ENCODE measurements at regions not wholly inside any gene's neighbourhood (a gene's known extent, or its start where the extent isn't known, plus 50 kb on each side); places are given as distances from the start of the nearest gene placed in this dataset.
"Not testable (repeated sequence)": the region's sequence is repeated elsewhere in the genome, so short reads cannot be mapped to it uniquely, and the experiment has no call there.

- H3K36me3 ChIP-seq; H3K9me3 ChIP-seq; H3K4me3 ChIP-seq; H3K27me3 ChIP-seq; DNase-seq (ENCODE audit: extremely low spot score in 2 of 2); intact Hi-C loops (cut with DNase I): not testable (repeated sequence)
- peak overlapping the region; percentile 74 for H3K27ac ChIP-seq
- peaks cover 31% of the 10 kb centered on the region for H3K4me1 ChIP-seq
- peak in 1 of 2 donors; percentile 30 for TF ChIP-seq POLR2AphosphoS5 (IDR thresholded peaks at IDR 0.05; ENCODE audit: insufficient read depth in 1 of 2, low read depth in 1 of 2)
These were observed 153.7 kb downstream of the TFAP2C start for GRCh38 chr20:56782814-56783213.

GRCh38 chr20:56783826-56784225 is 154.7 kb downstream of the TFAP2C start:
- Histone ChIP-seq H3K36me3 (no peaks in the 10 kb centered on the region), H3K9me3 (no peaks in the 10 kb centered on the region), H3K4me3 (no peak overlapping the region), H3K4me1 (peaks cover 38% of the 10 kb centered on the region), H3K27me3 (no peaks in the 10 kb centered on the region), H3K27ac (no peak overlapping the region)
- intact Hi-C loops (cut with DNase I), result no loop called here
- DNase-seq (ENCODE audit: extremely low spot score in 2 of 2), result no peak
- TF ChIP-seq POLR2A (IDR thresholded peaks at IDR 0.05) (no peak), POLR2AphosphoS5 (IDR thresholded peaks at IDR 0.05; ENCODE audit: insufficient read depth in 1 of 2, low read depth in 1 of 2) (no peak), CTCF (IDR thresholded peaks at IDR 0.05) (no peak)

GRCh38 chr20:56786503-56786902 is 157.4 kb downstream of the TFAP2C start:
- DNase-seq (ENCODE audit: extremely low spot score in 2 of 2), result no peak
- intact Hi-C loops (cut with DNase I), result no loop called here
- H3K27me3 ChIP-seq, result no peaks in the 10 kb centered on the region
- H3K9me3 ChIP-seq, result no peaks in the 10 kb centered on the region
- peak overlapping the region; percentile 88 for H3K27ac ChIP-seq
- H3K36me3 ChIP-seq, result no peaks in the 10 kb centered on the region
- no peak overlapping the region for H3K4me3 ChIP-seq
- H3K4me1 ChIP-seq, result peaks cover 26% of the 10 kb centered on the region
- no peak for TF ChIP-seq POLR2AphosphoS5 (IDR thresholded peaks at IDR 0.05; ENCODE audit: insufficient read depth in 1 of 2, low read depth in 1 of 2)
- TF ChIP-seq CTCF (IDR thresholded peaks at IDR 0.05), result no peak
- no peak for TF ChIP-seq POLR2A (IDR thresholded peaks at IDR 0.05)

GRCh38 chr20:56788041-56788670 is 159.1 kb downstream of the TFAP2C start:
- TF ChIP-seq CTCF (IDR thresholded peaks at IDR 0.05) (no peak), POLR2AphosphoS5 (IDR thresholded peaks at IDR 0.05; ENCODE audit: insufficient read depth in 1 of 2, low read depth in 1 of 2) (peak; percentile 69 to 82)
- Histone ChIP-seq H3K27me3 (no peaks in the 10 kb centered on the region), H3K9me3 (no peaks in the 10 kb centered on the region), H3K4me1 (peaks cover 26% of the 10 kb centered on the region), H3K27ac (peak overlapping the region; percentile 88), H3K4me3 (no peak overlapping the region), H3K36me3 (no peaks in the 10 kb centered on the region)
- no peak for DNase-seq (ENCODE audit: extremely low spot score in 2 of 2)
- intact Hi-C loops (cut with DNase I), result no loop called here

- Histone ChIP-seq H3K4me3 (no peak overlapping the region), H3K4me1 (peaks cover 30% of the 10 kb centered on the region), H3K36me3 (no peaks in the 10 kb centered on the region), H3K9me3 (no peaks in the 10 kb centered on the region), H3K27ac (peak overlapping the region; percentile 88), H3K27me3 (no peaks in the 10 kb centered on the region)
- no peak for DNase-seq (ENCODE audit: extremely low spot score in 2 of 2)
- TF ChIP-seq CTCF (IDR thresholded peaks at IDR 0.05), result no peak
- no peak for TF ChIP-seq POLR2A (IDR thresholded peaks at IDR 0.05)
- TF ChIP-seq POLR2AphosphoS5 (IDR thresholded peaks at IDR 0.05; ENCODE audit: insufficient read depth in 1 of 2, low read depth in 1 of 2), result no peak
- intact Hi-C loops (cut with DNase I), result no loop called here
These were observed 159.8 kb downstream of the TFAP2C start for GRCh38 chr20:56788671-56789610.

Measured in vagina (tissue), 2 donors.